ENCODE measurements at regions not wholly inside any gene's neighbourhood (a gene's known extent, or its start where the extent isn't known, plus 50 kb on each side); places are given as distances from the start of the nearest gene placed in this dataset.

DNA sequence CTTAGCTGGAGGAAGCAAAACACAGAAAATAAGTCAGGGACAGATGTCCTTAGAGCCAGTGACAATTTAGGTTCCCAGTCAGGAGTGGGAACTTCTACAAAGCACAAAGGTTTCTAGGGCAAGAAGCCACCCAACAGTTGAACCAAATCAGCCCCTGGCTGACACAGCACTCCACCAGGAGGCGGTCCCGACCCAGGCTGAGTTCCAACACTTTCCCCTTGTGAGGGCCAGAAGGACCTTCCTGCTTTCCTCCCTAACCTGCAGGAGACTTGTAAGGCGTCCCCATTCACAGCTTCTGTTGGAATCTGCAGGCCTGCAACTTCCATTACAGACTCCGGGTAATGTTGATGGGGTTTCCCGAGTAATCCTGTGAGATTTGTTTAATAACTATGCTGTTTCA, 416.4 kb upstream of the IRX1 start:
- no peak for TF ChIP-seq POLR2A (IDR thresholded peaks at IDR 0.05)
- TF ChIP-seq, protein P1, sequence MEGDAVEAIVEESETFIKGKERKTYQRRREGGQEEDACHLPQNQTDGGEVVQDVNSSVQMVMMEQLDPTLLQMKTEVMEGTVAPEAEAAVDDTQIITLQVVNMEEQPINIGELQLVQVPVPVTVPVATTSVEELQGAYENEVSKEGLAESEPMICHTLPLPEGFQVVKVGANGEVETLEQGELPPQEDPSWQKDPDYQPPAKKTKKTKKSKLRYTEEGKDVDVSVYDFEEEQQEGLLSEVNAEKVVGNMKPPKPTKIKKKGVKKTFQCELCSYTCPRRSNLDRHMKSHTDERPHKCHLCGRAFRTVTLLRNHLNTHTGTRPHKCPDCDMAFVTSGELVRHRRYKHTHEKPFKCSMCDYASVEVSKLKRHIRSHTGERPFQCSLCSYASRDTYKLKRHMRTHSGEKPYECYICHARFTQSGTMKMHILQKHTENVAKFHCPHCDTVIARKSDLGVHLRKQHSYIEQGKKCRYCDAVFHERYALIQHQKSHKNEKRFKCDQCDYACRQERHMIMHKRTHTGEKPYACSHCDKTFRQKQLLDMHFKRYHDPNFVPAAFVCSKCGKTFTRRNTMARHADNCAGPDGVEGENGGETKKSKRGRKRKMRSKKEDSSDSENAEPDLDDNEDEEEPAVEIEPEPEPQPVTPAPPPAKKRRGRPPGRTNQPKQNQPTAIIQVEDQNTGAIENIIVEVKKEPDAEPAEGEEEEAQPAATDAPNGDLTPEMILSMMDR (IDR thresholded peaks at IDR 0.05) = no peak

Data from lower leg skin (tissue), 3 donors.